Epithelial cell of proximal tubule (primary cell): ENCODE measurements at regions not wholly inside any gene's neighbourhood (a gene's known extent, or its start where the extent isn't known, plus 50 kb on each side); places are given as distances from the start of the nearest gene placed in this dataset.

ENCODE experiments used
- DNase-seq: peaks from one replicate; pipeline ENCODE4 v3.0.0-alpha.2; 2011; ENCODE audit warnings: low read depth
- H3K4me3 ChIP-seq: 2 replicates; pipeline ENCODE4 v1.5.1; 2011; ENCODE audit warnings: low read depth, mild to moderate bottlenecking, low read length
- CTCF ChIP-seq: conservative IDR thresholded peaks from 2 replicates; pipeline ENCODE4 v1.5.1; 2012; ENCODE audit warnings: low read depth, mild to moderate bottlenecking, low read length

GRCh38 chr12:24072302-24072701 is 122.8 kb upstream of the SOX5 start:
- TF ChIP-seq CTCF, result no peak
- no peak for DNase-seq
- H3K4me3 ChIP-seq, result no peak overlapping the region

GRCh38 chr12:24071842-24072241 is 122.4 kb upstream of the SOX5 start:
- no peak overlapping the region for H3K4me3 ChIP-seq
- no peak for TF ChIP-seq CTCF
- no peak for DNase-seq

GRCh38 chr12:24069532-24070395 is 120.3 kb upstream of the SOX5 start:
- H3K4me3 ChIP-seq, result no peak overlapping the region
- DNase-seq, result no peak
- no peak for TF ChIP-seq CTCF

- no peak for DNase-seq
- H3K4me3 ChIP-seq, result no peak overlapping the region
- TF ChIP-seq CTCF, result no peak
These were observed 117.4 kb upstream of the SOX5 start for GRCh38 chr12:24066865-24067264.

- no peak overlapping the region for H3K4me3 ChIP-seq
- DNase-seq, result no peak
- no peak for TF ChIP-seq CTCF
These were observed 116.6 kb upstream of the SOX5 start for GRCh38 chr12:24066097-24066496.

GRCh38 chr12:24062642-24063245 is 113.3 kb upstream of the SOX5 start:
- no peak for DNase-seq
- H3K4me3 ChIP-seq, result no peak overlapping the region
- TF ChIP-seq CTCF, result no peak
